ENCODE measurements at regions not wholly inside any gene's neighbourhood (a gene's known extent, or its start where the extent isn't known, plus 50 kb on each side); places are given as distances from the start of the nearest gene placed in this dataset.

DNA sequence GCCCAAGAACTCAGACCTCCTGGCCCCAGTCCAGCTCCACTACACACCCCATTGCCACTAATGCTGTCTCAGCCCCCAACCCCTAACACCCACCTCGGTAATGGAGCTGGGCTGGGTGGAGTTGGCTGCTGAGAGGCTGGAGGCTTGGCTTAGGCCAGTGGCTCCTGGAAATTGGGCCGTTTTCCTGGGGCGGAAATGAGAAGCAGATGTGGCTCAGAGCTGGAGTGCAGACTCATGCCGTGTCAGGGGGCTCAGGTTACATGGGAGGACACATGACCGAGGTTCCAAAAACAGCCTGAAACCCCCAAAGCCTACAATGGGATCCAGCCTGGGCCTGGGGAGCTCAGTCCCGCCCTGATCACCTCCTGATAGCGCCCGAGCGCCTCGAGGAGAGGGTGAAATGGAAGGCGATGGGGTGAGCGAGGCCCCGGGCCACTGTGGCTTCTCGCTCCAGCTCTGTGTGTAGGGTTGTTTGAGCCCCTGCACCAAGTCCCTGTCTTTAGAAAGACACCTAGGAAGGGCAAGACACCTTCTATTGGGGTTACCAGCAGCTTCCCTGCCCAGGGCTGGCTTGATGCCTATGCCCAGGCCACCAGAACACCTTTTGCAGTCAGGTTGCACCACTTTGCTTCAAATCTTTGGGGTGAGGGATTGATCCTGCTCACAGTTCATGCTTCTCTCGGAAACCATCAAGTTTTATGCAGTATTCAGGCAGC lies 175.7 kb upstream of the HAAO start:
- FAIRE-seq (no peak), DNase-seq (ENCODE audit: low spot score in 2 of 2) (no peak)

DNA sequence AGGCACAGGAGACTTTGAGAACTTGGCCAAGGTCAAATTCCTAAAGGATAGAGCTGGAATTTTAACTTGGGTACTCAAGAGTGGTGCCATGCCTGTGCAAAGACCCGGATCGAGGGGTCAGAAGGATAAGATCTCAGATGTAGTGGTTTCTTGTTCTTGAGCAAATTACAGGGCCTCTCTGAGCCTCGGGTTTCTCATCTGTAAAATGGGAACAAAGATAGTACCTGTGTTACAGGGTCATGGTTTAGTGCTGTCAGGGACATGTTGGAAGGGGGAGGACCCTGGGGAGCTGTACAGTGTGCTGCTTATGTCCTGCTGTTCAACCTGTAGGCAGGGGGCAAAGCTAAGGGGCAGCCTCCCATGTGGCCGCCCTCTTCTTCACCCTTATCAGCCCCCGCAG lies 173.5 kb upstream of the HAAO start:
- FAIRE-seq (no peak), DNase-seq (ENCODE audit: low spot score in 2 of 2) (no peak)

DNA sequence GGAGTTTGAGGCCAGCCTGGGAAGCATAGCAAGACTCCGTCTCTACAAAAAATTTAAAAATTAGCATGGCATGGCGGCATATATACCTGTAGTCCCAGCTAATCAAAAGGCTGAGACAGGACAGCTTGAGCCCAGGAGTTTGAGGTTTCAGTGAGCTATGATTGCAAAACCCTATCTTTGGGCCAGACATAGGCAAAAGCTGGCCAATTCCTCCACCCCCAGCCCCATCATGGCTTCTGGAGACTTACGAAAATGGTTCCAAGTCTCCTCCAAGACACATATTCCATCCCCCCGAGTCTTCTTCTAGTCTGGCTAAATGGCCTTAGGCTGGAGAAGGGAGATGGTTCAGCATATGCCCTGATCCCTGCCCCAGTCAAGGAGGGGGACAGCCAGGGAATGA lies 172.8 kb upstream of the HAAO start:
- DNase-seq (ENCODE audit: low spot score in 2 of 2), result no peak
- FAIRE-seq, result no peak

DNA sequence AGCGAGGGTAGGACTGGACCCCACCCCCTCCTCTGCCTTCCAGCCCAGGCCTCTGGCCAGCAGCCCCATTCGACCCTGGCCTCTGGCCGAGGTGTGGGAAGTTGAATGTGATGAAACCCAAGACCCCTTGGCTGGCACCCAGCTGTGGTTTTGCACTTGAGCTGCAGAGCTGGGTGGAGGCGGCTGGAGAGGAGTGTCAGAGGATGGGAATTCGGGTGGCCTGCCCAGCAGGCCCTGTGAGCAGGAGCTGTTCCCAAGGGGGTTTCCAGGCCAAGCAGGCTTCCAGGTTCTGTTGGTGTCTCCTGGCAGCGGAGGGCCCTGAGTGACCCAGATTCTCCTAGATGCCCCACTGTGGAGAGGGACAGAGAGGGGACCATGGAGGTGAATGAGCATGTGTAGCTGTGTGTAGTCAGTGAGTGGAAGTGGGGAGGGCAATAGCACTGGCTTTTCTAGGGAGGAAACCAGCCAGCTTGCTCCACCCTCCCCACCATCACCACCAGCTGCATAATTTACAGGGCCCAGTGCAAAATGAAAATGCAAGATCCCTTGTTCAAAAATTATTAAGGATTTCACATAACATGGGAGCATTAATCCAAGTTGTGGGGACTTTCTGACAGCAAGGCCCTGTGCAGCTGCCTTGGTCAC lies 172.2 kb upstream of the HAAO start:
- DNase-seq (ENCODE audit: low spot score in 2 of 2) (peak in 1 of 2 donors; percentile 28), FAIRE-seq (no peak)

DNA sequence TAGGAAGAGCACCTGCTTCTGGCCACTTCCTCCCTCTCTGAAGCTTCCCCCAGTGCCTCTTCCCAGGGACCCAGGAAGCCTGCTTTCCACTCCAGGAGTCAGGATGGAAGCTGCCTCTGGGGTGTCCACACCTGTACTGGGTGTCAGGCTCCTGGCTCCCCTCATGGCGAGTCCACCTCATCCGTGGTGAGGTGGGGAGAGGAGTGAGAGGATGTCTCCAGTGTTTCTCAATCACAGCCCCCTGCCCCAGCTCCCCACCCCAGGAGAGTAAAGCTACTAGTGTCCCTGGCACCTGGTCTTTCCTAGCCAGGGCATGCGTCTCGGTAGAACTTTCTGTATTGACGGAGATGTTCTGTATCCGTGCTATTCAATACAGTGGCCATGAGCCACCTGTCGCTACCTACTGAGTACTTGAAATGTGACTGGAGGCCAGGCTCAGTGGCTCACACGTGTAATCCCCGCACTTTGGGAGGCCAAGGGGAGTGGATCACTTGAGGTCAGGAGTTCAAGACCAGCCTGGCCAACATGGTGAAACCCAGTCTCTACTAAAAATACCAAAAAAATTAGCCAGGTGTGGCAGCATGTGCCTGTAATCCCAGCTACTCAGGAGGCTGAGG lies 171.2 kb upstream of the HAAO start:
- DNase-seq (ENCODE audit: low spot score in 2 of 2) (no peak), FAIRE-seq (no peak)

DNA sequence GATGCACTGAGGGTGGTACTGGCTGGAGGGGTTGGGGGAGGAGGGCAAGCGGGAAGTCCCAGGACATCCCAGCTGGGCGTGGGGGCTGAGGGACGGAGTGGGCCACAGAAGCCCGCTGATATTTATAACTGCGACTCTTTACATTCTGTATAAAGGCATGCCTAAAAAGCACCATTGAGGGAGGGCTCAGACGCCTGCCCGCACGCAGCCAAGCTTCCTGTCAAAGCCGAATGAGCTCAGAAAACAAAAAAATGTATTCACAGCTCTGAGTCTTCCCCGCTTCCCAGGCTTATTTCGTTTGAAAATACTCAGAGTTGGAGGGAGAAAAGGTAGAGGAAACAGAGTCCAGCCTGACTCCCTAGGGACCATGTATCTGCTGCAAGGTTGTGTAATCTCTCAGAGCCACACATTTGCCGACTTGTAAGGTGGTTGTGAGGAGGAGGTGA lies 170.1 kb upstream of the HAAO start:
- FAIRE-seq (no peak), DNase-seq (ENCODE audit: low spot score in 2 of 2) (no peak)

DNA sequence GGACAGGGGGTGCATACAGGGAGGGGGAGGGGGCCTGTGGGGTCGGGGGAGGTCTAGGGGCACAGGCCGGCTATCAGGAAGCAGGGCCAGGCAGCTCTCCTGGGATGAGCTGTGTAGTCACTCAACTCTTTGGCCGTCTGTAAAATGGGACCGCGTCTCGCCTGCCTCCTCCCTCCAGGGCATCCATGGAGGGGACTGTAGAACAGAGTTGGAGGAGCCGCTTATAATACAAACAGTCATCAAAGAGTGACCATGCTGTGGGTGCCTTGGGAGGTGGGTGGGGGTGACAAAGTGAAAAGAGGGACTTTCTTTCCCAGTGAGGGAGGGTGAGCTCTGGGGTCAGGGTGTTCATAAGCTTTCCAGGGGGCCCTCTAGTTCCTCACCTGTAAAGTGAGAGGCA lies 169.6 kb upstream of the HAAO start:
- DNase-seq (ENCODE audit: low spot score in 2 of 2) (no peak), FAIRE-seq (no peak)

DNA sequence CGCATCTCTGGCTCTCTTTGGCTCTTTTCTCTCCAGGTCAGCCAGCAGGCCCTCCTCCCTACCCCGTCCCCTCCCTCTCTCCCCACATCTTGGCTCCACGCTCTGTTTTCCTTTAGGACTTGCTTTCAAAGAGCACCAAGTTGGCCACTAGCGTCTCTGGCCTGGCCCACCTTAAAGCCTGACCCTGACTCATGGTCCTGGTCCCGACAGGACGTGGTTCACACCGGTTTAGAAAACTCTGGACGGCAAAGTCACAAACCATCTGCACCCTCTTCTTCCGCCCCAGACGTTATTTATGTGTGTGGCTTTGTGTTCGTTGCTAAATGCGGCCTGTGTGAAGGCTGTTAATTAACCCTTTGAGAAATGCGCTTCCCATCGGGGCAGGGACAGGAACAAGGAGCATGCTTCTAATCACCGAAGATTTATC lies 169.0 kb upstream of the HAAO start:
- FAIRE-seq (no peak), DNase-seq (ENCODE audit: low spot score in 2 of 2) (no peak)

DNA sequence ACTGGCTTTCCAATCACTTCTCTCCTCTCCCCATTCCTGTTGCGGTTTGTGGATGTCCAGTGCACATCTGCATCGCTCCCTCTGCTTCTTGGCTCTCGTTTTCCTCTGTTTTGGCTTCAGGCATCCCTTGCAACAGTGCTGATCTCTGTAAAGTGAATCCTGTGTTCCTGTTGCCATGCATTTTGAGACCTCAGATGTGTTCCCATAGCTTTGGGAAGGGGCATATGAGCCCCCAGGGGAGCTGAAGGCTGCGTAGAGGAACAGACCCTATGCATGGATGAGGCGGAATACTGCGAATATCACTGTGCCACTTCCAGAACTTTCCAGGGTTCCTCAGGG lies 168.4 kb upstream of the HAAO start:
- FAIRE-seq (no peak), DNase-seq (ENCODE audit: low spot score in 2 of 2) (no peak)

DNA sequence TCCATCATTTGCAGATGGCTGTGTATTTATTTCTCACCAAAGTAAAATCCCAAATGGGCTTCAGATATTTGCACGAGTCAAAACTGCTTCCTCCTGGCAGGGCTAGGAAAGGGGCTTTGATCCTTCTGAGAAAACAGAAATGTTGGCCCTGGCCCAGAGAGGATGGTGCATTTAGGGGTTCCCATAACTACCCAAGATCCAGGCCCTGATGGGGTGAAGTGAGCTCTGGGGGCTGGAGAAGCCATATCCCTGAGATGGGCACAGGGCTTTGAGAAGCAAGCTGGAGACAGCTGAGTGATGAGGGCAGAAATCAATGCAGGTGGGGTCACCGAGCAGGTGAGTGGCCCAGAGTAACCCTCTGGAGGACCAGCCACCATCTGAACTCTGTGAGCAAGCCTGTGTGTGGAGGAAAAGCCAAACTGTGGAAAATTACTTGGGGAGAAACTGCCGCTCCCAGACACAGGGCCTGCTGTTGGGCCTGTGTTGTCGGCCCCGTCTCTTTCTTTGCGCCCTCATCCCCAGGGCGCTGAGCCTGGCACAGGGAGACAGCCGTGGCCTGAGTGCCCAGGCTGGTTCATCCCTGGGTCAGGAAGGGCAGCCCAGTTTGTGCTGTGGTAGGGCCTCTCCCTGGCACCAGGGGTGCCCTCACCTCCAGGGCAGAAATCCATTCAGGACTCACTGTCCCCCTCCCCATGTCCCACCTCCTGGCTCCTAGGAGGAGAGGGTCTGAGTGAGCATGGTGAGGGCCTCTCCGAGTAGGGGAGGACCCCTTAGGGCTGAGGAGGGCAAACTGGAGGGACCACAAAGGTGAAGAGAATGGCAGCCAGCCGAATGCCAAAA lies 167.8 kb upstream of the HAAO start:
- FAIRE-seq (no peak), DNase-seq (ENCODE audit: low spot score in 2 of 2) (no peak)

DNA sequence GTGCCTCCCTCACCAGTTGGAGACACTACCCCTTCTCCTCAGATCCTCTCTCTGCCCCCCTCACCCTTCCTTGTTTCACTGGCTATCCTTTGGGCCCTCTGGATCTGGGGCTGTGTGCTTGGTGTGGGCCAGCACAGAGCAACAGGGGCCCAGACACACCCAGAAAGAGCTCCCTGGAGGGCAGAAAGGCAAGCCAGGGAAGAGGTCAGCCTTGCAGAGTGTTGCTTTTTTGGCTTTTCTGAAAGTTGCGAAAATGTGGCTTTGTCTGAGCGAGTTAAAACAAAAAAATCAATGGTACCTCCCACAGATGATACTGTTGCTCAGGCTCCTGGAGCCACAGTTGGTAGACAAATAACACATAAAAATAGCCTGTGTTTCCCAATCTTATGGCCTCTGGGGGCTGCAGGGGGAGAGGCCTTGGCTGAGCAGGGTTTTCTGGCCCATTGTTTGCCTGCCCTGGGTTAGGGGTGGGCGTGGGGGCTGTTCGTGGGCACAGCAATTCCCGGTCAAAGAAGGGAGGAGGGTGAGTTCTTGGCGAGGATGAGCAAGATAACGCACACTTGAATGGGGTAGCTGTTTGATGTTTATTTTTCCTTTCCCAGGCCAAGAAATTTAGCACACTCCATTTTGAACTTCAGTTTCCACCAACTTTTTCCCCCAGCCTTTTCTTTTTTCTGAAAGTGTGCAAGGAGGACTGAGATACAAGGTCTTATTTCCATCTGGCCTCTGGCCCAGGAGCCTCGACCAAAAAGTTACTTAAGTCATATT lies 167.0 kb upstream of the HAAO start:
- DNase-seq (ENCODE audit: low spot score in 2 of 2) (no peak), FAIRE-seq (no peak)

DNA sequence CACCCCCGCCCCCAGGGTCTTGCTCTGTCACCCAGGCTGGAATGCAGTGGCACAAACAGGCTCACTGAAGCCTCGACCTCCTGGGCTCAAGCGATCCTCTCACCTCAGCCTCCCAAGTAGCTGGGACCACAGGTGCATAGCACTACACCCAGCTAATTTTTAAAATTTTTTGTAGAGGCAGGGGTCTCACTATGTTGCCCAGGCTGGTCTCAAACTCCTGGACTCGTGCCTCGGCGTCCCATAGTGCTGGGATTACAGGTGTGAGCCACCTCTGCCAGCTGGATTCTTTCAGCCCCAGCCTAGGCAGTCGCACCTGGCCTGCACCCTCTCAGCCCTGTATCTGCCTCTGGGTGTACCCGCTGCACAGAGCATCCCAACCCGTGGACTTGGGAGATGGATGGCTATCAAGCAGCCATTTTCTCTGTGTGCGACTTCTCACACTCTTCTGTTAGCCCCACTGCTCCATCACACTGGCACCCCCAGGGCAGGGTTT lies 166.4 kb upstream of the HAAO start:
- DNase-seq (ENCODE audit: low spot score in 2 of 2) (no peak), FAIRE-seq (no peak)

DNA sequence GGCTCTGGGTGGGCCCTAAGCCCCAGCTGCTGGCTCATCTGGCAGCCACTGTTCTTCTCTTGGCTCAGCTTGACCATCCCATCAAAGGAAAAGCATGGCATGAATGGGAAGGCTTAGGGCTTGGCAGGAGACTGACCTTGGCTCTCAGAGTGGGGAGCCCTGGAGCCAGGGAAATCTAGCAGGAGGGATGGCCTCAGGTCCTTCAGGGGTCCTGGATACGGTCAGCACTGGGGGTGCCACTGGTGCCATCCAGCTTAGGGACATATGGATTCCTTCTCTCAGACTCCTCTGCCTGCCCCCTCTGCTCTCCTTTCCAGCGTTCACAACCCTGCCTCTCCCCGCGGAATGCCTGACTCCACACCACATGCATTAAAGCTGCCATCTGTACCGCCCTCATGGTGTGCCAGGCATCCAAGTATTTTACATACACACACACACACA lies 165.5 kb upstream of the HAAO start:
- no peak for FAIRE-seq
- DNase-seq (ENCODE audit: low spot score in 2 of 2), result no peak

DNA sequence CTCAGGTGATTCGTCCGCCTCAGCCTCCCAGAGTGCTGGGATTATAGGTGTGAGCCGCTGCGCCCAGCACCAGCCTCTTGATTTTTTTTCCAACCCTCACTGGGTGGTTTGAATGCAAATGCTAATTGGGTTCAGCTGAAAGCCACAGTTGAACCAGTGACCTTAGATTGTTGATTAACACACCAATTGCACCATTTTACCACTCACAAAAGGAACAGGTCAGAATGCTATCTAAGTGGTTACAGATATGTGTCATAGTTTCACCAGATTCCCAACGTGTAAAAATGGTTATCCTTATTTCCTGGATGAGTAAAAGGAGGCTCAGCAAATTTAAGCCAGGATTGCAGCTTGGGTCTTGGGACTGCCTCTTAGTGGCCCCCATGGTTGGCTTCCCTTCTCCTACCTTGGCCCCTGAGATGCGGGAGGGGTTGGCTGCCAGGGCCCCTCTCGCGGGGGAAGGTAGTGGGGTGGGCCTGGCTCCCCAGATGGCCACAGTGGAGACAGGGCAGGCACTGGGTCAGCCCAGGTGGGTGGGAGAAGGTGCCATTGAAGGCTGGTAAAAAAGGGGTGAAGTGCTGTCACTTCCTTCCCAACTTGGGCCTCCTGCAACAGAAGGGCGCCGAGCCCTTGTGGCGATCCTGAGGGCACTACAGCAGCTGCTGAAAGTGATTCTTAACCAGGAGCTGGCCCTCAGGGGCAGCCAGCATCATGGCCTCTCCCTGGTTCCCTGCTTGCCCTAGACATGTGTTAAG lies 164.9 kb upstream of the HAAO start:
- DNase-seq (ENCODE audit: low spot score in 2 of 2) (no peak), FAIRE-seq (no peak)

DNA sequence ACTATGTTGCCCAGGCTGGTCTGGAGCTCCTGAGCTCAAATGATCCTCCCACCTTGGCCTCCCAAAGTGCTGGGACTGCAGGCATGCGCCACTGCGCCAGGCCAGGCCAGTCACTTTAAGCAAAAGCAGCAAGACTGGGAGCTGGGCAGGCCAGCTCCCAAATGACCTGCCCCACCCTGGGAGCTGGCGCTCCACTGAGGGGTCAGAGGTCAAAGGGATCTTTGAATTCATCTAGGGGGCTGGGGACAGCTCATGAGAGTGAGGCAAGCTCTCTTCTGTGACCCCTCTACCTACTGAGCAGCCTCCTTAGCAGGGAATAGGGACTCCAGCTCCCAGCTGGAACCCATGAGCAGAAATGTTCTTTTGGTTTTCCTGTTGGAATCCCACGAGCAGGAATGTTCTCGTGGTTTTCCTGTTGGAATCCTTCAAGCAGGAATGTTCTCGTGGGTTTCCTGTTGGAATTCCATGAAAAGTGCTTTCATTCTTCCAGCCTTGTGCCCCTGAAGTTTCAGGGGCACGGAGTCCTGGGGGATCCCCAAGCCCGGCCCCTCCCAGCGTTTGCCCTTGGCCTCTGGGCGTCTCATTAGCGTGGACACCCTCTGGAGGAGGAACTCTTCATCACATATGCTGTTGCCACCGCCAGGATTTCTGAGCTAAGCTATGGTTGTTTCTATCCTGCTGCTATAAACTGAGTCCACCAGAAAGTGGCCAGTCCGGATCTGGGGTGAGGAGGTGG lies 162.0 kb upstream of the HAAO start:
- DNase-seq (ENCODE audit: low spot score in 2 of 2) (no peak), FAIRE-seq (no peak)

DNA sequence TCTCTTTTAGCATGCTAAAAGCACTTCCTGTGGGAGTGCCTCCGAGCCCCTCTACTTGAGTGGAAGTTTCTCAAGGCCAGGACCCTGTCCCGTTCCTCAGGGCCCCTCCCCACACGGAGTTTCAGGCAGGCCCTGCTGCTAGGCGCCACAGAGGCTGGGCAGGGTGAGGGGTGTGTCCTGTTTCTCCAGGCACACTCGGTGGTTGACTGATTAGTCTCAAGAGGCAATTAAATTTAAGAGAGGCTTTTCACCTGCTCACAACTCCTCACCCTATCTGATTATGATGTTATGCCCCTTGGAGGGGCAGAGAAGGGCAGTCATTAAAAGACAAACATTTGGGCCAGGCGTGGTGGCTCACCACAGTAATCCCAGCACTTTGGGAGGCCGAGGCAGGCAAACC lies 160.8 kb upstream of the HAAO start:
- no peak for FAIRE-seq
- DNase-seq (ENCODE audit: low spot score in 2 of 2), result no peak

DNA sequence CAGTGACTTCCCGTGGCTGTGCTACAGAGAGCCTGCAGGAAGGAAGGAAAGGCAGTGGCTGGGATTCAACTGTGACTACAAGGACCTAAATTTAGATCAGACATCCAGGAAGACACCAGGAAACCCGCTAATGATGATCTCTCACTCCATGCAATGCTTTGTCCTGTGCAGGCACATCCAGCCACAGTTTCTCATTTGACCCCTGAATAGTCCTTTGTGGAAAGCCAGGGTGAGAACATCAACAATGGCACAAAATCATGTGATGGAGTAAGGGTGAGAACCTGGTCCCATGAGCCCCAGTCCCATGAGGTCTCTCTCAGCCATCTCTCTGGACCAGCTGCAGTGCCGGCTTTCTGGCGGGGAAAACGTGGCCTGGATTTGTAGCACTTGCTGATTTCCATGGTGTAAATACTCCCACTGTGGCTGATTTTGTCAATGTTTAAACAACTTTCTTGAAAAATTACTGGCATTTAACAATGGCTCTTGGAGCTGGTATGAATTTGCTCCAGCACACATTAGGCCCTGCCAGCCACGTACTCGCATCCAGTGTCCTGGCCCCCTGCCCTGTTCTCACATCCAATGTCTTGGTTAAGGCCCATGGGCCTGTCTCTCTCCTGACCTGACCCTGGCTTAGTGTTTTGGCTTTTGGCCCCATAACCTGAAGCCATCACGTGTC lies 159.0 kb upstream of the HAAO start:
- no peak for DNase-seq (ENCODE audit: low spot score in 2 of 2)
- FAIRE-seq, result no peak

DNA sequence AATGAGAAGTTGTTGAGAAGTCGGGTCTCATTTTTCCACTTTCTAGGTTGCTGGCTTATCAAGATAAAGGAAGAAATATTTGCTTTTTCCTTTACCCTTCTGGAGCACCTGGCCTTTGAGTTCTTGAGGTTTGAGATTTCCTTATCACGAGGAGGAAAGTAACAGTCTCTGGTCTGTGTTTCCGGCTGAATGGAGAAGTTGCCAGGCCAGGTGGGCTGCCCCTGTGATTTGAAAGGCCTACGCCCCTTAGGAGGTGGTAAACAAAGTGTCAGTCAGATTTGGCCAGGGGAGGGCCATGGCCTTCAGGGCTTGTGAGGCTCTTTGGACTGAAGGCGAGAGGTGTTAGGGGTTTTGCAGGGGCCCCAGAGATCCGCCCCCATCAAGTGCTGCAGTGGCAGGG lies 156.7 kb upstream of the HAAO start:
- FAIRE-seq, result no peak
- no peak for DNase-seq (ENCODE audit: low spot score in 2 of 2)

Data from frontal cortex (tissue), 3 donors.